ENCODE measurements at regions not wholly inside any gene's neighbourhood (a gene's known extent, or its start where the extent isn't known, plus 50 kb on each side); places are given as distances from the start of the nearest gene placed in this dataset.

- Mint-ChIP-seq H3K4me3 (no peak overlapping the region), H3K4me1 (0 out of 2 replicates have a peak, but pooled peaks cover under 1% of the 10 kb centered on the region), H3K27ac (no peak overlapping the region), H3K36me3 (peaks cover 13% of the 10 kb centered on the region), H3K27me3 (ENCODE audit: low read depth) (peaks cover 5% of the 10 kb centered on the region; the same call in 1 of the 2 replicates), H3K9me3 (peaks cover 30% of the 10 kb centered on the region)
- ChIA-PET POLR2A (no interaction called here), CTCF (no interaction called here)
- no peak for DNase-seq (ENCODE audit: low spot score)
- no peak for ATAC-seq
- TF ChIP-seq ZNF121 (CRISPR knock-in tag; IDR thresholded peaks at IDR 0.05) (0 out of 2 replicates have a peak, but pooled peaks have one; percentile 10), NFATC4 (CRISPR knock-in tag; IDR thresholded peaks at IDR 0.05) (no peak)
Observed at GRCh38 chr11:69393178-69393832, 88.2 kb upstream of the LINC01488 start.

- no peak for DNase-seq (ENCODE audit: low spot score)
- ChIA-PET CTCF (no interaction called here), POLR2A (no interaction called here)
- H3K27ac Mint-ChIP-seq: no peak overlapping the region
- no peak overlapping the region for H3K4me3 Mint-ChIP-seq
- H3K36me3 Mint-ChIP-seq: peaks cover 7% of the 10 kb centered on the region
- no peak for ATAC-seq
- peaks cover 25% of the 10 kb centered on the region for H3K9me3 Mint-ChIP-seq
- H3K27me3 Mint-ChIP-seq (ENCODE audit: low read depth): 0 out of 2 replicates have a peak, but pooled peaks cover 3% of the 10 kb centered on the region
- peaks cover 2% of the 10 kb centered on the region; the same call in 1 of the 2 replicates for H3K4me1 Mint-ChIP-seq
- TF ChIP-seq AR (CRISPR knock-in tag; IDR thresholded peaks at IDR 0.05) (no peak), USF1 (CRISPR knock-in tag; IDR thresholded peaks at IDR 0.05) (no peak), ZMAT4 (CRISPR knock-in tag; IDR thresholded peaks at IDR 0.05) (no peak), ELF4 (CRISPR knock-in tag; IDR thresholded peaks at IDR 0.05; ENCODE audit: low read depth) (no peak), NR2C2 (CRISPR knock-in tag; IDR thresholded peaks at IDR 0.05) (no peak), IRF1 (CRISPR knock-in tag; IDR thresholded peaks at IDR 0.05) (no peak), TP53 (CRISPR knock-in tag; IDR thresholded peaks at IDR 0.05) (no peak), SOX15 (CRISPR knock-in tag; IDR thresholded peaks at IDR 0.05) (no peak), MAX (CRISPR knock-in tag; IDR thresholded peaks at IDR 0.05) (no peak), PRDM15 (CRISPR knock-in tag; IDR thresholded peaks at IDR 0.05) (no peak), IRF2 (CRISPR knock-in tag; IDR thresholded peaks at IDR 0.05; ENCODE audit: borderline replicate concordance, low read depth) (no peak), E2F5 (CRISPR knock-in tag; IDR thresholded peaks at IDR 0.05) (no peak), MLX (CRISPR knock-in tag; IDR thresholded peaks at IDR 0.05) (no peak), CDX4 (CRISPR knock-in tag; IDR thresholded peaks at IDR 0.05; ENCODE audit: borderline replicate concordance) (no peak), AFF4 (CRISPR knock-in tag; IDR thresholded peaks at IDR 0.05; ENCODE audit: borderline replicate concordance) (no peak), CREM (CRISPR knock-in tag; IDR thresholded peaks at IDR 0.05) (no peak)
Observed at GRCh38 chr11:69393865-69394233, 87.6 kb upstream of the LINC01488 start.
